LHCN-M2 (cell line): ENCODE measurements at regions not wholly inside any gene's neighbourhood (a gene's known extent, or its start where the extent isn't known, plus 50 kb on each side); places are given as distances from the start of the nearest gene placed in this dataset.

Source experiments
- DNase-seq: peaks from one replicate; pipeline ENCODE4 v3.0.0-alpha.2; 2012; ENCODE audit warnings: low read depth

GRCh38 chr4:43983610-43984009 lies 465.0 kb downstream of the KCTD8 start:
- no peak for DNase-seq

GRCh38 chr4:43987331-43987944 lies 461.2 kb downstream of the KCTD8 start:
- DNase-seq, result no peak

- no peak for DNase-seq
Measured at GRCh38 chr4:43990551-43990950, 458.1 kb downstream of the KCTD8 start.

DNA sequence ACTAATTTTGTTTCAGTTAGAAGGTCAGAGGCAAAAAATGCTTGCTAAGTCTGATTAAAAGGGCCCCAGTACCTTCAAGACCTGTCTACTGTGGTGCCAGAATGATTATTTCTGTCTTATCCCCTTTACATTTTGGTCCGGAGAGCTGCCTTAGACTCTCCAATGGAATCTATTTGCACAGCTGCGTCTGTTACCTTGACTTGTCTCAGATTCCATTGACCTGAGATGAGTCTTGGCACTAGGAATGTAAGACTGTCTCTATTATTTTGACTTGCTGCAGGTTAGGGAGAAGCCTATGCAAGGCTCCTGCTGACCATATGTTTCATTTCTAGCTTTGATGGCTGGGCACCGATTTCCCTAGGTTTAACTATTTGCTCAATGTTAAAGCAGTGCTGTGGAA lies 457.6 kb downstream of the KCTD8 start:
- no peak for DNase-seq

DNA sequence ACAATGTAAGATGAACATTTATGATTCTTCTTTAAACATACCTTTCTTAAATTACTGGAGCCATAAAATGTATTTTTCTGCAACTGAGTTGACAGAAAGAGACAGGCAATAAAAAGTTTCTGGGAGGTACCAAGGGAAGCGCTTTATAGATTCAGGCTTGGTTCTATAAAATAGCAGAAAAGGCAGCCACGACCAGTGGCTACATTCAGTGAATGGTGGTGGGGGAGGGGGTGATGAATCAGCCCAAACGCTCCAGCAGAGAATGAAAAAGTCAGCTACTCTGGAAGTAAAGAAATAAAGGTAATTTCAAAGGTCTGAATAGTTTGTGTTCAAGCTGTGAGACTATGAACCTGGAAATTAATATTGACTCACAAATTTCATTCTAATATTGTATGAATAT lies 456.1 kb downstream of the KCTD8 start:
- no peak for DNase-seq

- DNase-seq, result no peak
Measured at GRCh38 chr4:43993196-43993902, 455.3 kb downstream of the KCTD8 start.

- DNase-seq, result no peak
Measured at GRCh38 chr4:43999669-44000068, 448.9 kb downstream of the KCTD8 start.

DNA sequence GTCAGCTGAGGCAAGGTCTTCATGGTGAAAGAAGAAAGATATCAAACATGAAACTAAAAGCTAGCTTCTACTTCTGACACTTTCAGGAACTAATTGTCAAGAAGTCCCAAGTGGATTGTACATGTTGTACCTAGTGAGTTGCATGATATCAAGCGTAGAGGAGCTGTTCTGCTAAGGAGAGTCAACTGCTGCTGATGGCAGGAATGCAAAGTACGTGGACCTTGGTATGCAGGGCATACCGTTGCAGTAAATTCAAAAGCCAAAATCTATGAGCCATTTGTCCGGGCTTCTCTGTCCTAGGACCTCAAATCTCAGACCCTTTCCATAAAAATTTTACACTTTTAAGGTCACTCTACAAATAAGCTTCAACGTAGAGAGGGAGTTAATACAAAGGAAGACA lies 446.2 kb downstream of the KCTD8 start:
- DNase-seq, result no peak

- peak; percentile 25 for DNase-seq
Measured at GRCh38 chr4:44016570-44017421, 431.8 kb downstream of the KCTD8 start.

DNA sequence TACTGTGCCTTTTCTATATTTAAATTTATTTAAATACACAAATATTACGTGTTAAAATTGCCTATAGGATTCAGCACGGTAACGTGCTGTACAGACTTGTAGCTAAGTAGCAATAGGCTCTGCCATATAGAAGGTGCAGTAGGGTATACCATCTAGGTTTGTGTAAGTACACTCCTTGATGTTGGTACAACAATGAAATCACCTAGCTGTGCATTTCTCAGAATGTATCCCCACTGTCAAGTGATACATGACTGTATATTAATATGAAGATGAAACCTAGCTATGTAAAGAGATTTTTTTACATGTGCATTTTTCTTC lies 431.2 kb downstream of the KCTD8 start:
- DNase-seq, result no peak

GRCh38 chr4:44019721-44020120 lies 428.9 kb downstream of the KCTD8 start:
- no peak for DNase-seq

DNA sequence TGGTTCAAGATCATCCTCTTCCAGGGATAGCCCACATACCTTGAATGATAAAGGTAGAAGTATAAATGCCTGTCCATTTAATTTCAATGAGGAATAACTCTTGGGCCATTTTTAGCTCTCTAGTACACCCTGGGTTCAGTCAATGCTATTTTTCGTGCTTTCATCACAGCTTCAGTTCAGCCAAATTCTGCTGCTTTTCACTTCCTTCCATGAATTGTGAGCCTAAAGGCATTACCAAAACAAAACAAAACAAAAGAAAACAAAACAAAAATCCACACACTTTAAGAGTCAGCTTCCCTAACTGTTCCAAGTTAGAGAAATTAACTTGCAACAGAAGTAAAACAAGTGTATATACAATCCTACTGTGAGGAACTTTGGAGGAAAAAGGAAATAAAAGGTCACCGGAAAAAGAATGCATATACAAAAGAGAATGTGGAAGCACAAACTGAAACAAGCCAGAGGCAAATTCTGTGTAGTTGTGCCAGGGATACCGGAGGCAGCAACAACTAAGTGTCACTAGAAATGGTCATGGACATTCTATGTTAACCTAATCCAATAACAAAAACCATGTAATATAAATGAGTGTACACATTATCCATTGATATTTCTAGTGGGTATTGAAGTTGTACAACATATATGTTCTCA lies 423.1 kb downstream of the KCTD8 start:
- no peak for DNase-seq

GRCh38 chr4:44038811-44039210 lies 409.8 kb downstream of the KCTD8 start:
- DNase-seq, result no peak

GRCh38 chr4:44046491-44046890 lies 402.1 kb downstream of the KCTD8 start:
- no peak for DNase-seq

DNA sequence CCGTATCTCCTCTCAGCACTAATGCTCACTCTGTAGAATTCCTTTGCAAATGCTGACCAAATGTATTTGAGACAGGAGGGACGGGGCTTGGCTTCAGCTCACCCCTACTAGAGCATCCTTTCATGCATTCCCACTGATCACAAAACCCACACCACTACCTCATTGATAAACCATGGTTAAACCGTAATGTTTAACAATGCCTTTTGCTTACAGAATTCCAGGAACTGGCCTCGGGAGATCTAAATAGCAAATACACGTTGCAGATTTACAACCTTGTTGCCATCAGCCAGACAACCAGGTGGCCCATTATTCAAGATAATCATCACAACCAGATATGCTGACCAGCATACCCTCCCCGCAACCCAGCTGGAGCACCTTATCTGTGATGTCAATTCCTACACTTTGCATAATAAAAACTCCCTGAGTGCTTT lies 391.9 kb downstream of the KCTD8 start:
- DNase-seq, result no peak

- no peak for DNase-seq
Measured at GRCh38 chr4:44070843-44071242, 377.8 kb downstream of the KCTD8 start.

GRCh38 chr4:44071959-44072955 lies 376.4 kb downstream of the KCTD8 start:
- DNase-seq, result no peak

DNA sequence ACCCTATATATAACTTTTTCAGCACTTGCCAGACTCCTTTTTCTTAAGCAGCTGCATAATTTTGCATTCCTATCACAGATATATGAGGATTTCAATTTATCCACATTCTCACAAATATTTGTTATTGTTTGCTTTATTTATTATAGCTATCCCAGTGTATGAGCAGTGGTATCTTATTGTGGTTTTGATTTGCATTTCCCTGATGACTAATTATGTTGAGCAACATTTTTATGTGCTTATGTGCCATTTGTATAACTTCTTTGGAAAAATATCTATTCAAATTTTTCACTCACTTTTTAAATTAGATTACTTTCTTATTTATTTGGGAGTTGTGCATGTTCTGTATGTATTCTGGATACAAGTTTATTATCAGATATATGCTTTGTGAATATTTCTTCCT lies 361.9 kb downstream of the KCTD8 start:
- DNase-seq, result no peak

GRCh38 chr4:44093390-44093789 lies 355.2 kb downstream of the KCTD8 start:
- DNase-seq, result no peak

- DNase-seq, result no peak
Measured at GRCh38 chr4:44098973-44099372, 349.6 kb downstream of the KCTD8 start.

DNA sequence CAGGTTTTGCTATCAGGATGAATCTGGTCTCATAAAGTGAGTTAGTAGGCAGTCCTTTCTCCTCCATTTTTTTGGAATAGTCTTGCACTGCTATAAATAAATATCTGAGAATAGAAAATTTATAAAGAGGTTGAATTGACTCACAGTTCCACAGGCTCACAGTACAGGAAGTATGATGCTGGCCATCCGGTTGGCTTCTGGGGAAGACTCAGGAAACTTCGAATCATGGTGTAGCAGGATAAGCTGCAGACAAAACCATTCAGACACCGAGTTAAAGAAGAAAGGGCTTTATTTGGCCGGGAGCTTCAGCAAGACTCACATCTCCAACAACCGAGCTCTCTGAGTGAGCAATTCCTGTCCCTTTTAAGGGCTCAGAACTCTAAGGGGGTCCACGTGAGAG lies 348.2 kb downstream of the KCTD8 start:
- DNase-seq, result no peak
